HUDEP-2 (cell line): ENCODE measurements at regions not wholly inside any gene's neighbourhood (a gene's known extent, or its start where the extent isn't known, plus 50 kb on each side); places are given as distances from the start of the nearest gene placed in this dataset.

Experiments
- DNase-seq, 76 experiments: peaks; one replicate each; lab custom pipeline; 2025; ENCODE audit not compliant: unreplicated experiment in 76 of 76; lab: John Stamatoyannopoulos, UW

- DNase-seq = no peak
Measured at GRCh38 chr10:120982507-120982906, 131.3 kb downstream of the WDR11 start.

GRCh38 chr10:120983721-120984120 lies 132.6 kb downstream of the WDR11 start:
- no peak for DNase-seq

GRCh38 chr10:120984221-120984620 lies 133.1 kb downstream of the WDR11 start:
- no peak for DNase-seq

- no peak for DNase-seq
Measured at GRCh38 chr10:120987359-120987758, 136.2 kb downstream of the WDR11 start.

GRCh38 chr10:120988751-120989150 lies 137.6 kb downstream of the WDR11 start:
- no peak for DNase-seq

- DNase-seq = no peak
Measured at GRCh38 chr10:120989279-120989678, 138.1 kb downstream of the WDR11 start.

GRCh38 chr10:120989996-120990598 lies 138.9 kb downstream of the WDR11 start:
- no peak for DNase-seq

- DNase-seq = no peak
Measured at GRCh38 chr10:120990831-120991230, 139.7 kb downstream of the WDR11 start.

- DNase-seq = no peak
Measured at GRCh38 chr10:120993089-120993488, 141.9 kb downstream of the WDR11 start.

- DNase-seq = no peak
Measured at GRCh38 chr10:120995768-120996167, 144.6 kb downstream of the WDR11 start.

- no peak for DNase-seq
Measured at GRCh38 chr10:120996456-120997034, 145.4 kb downstream of the WDR11 start.

GRCh38 chr10:120997313-120997712 lies 146.2 kb downstream of the WDR11 start:
- DNase-seq = no peak

GRCh38 chr10:120997756-120998155 lies 146.6 kb downstream of the WDR11 start:
- DNase-seq = no peak

GRCh38 chr10:120998251-120998650 lies 147.1 kb downstream of the WDR11 start:
- DNase-seq = no peak

- DNase-seq = no peak
Measured at GRCh38 chr10:120998782-120999285, 147.7 kb downstream of the WDR11 start.

GRCh38 chr10:120999868-121000267 lies 148.7 kb downstream of the WDR11 start:
- peak in 1 of 76 experiments; percentile 2 for DNase-seq

- no peak for DNase-seq
Measured at GRCh38 chr10:121002586-121003205, 151.5 kb downstream of the WDR11 start.

- no peak for DNase-seq
Measured at GRCh38 chr10:121005948-121006587, 154.9 kb downstream of the WDR11 start.

- DNase-seq = no peak
Measured at GRCh38 chr10:121007264-121007663, 156.1 kb downstream of the WDR11 start.

- no peak for DNase-seq
Measured at GRCh38 chr10:121015916-121016315, 164.8 kb downstream of the WDR11 start.

- no peak for DNase-seq
Measured at GRCh38 chr10:121024905-121025584, 173.9 kb downstream of the WDR11 start.
